ENCODE measurements at regions not wholly inside any gene's neighbourhood (a gene's known extent, or its start where the extent isn't known, plus 50 kb on each side); places are given as distances from the start of the nearest gene placed in this dataset.

GRCh38 chr14:86942936-86943335 is 1050.0 kb downstream of the GALC start:
- no peak for TF ChIP-seq CTCF (IDR thresholded peaks at IDR 0.05)
- DNase-seq: no peak
- Mint-ChIP-seq H3K4me1 (ENCODE audit: low read depth) (no peaks in the 10 kb centered on the region), H3K4me3 (no peak overlapping the region), H3K27me3 (ENCODE audit: insufficient read depth) (no peaks in the 10 kb centered on the region), H3K36me3 (ENCODE audit: low read depth) (no peaks in the 10 kb centered on the region), H3K9me3 (peaks cover 10% of the 10 kb centered on the region), H3K27ac (no peak overlapping the region)

- Mint-ChIP-seq H3K9me3 (peaks cover 10% of the 10 kb centered on the region), H3K27ac (no peak overlapping the region), H3K27me3 (ENCODE audit: insufficient read depth) (peaks cover 1% of the 10 kb centered on the region; the same call in 1 of the 2 replicates), H3K4me3 (no peak overlapping the region), H3K4me1 (ENCODE audit: low read depth) (no peaks in the 10 kb centered on the region), H3K36me3 (ENCODE audit: low read depth) (no peaks in the 10 kb centered on the region)
- DNase-seq: no peak
- no peak for TF ChIP-seq CTCF (IDR thresholded peaks at IDR 0.05)
These were observed 1052.9 kb downstream of the GALC start for GRCh38 chr14:86940106-86940505.

- no peak for TF ChIP-seq CTCF (IDR thresholded peaks at IDR 0.05)
- DNase-seq: no peak
- Mint-ChIP-seq H3K27ac (no peak overlapping the region), H3K36me3 (ENCODE audit: low read depth) (no peaks in the 10 kb centered on the region), H3K9me3 (peaks cover 10% of the 10 kb centered on the region), H3K4me3 (no peak overlapping the region), H3K27me3 (ENCODE audit: insufficient read depth) (peaks cover 1% of the 10 kb centered on the region; the same call in 1 of the 2 replicates), H3K4me1 (ENCODE audit: low read depth) (no peaks in the 10 kb centered on the region)
These were observed 1054.7 kb downstream of the GALC start for GRCh38 chr14:86938320-86938719.

- no peak overlapping the region for H3K4me3 Mint-ChIP-seq
- no peak for TF ChIP-seq CTCF (IDR thresholded peaks at IDR 0.05)
- H3K27me3 Mint-ChIP-seq (ENCODE audit: insufficient read depth): peaks cover 1% of the 10 kb centered on the region; the same call in 1 of the 2 replicates
- no peak for DNase-seq
- H3K9me3 Mint-ChIP-seq: peaks cover 10% of the 10 kb centered on the region
- no peaks in the 10 kb centered on the region for H3K4me1 Mint-ChIP-seq (ENCODE audit: low read depth)
- no peak overlapping the region for H3K27ac Mint-ChIP-seq
- H3K36me3 Mint-ChIP-seq (ENCODE audit: low read depth): no peaks in the 10 kb centered on the region
These were observed 1056.4 kb downstream of the GALC start for GRCh38 chr14:86936556-86936955.

- Mint-ChIP-seq H3K36me3 (ENCODE audit: low read depth) (no peaks in the 10 kb centered on the region), H3K27ac (no peak overlapping the region), H3K4me1 (ENCODE audit: low read depth) (no peaks in the 10 kb centered on the region), H3K4me3 (no peak overlapping the region), H3K27me3 (ENCODE audit: insufficient read depth) (peaks cover 1% of the 10 kb centered on the region; the same call in 1 of the 2 replicates), H3K9me3 (peaks cover 10% of the 10 kb centered on the region)
- no peak for TF ChIP-seq CTCF (IDR thresholded peaks at IDR 0.05)
- no peak for DNase-seq
These were observed 1057.6 kb downstream of the GALC start for GRCh38 chr14:86935241-86935885.
